ENCODE measurements at regions not wholly inside any gene's neighbourhood (a gene's known extent, or its start where the extent isn't known, plus 50 kb on each side); places are given as distances from the start of the nearest gene placed in this dataset.

- no peak for DNase-seq
Observed at GRCh38 chr11:80900265-80900664, 1459.4 kb upstream of the TENM4 start.

GRCh38 chr11:80899381-80899780 lies 1458.6 kb upstream of the TENM4 start:
- DNase-seq, result no peak

- DNase-seq, result no peak
Observed at GRCh38 chr11:80898910-80899309, 1458.1 kb upstream of the TENM4 start.

GRCh38 chr11:80886684-80887083 lies 1445.9 kb upstream of the TENM4 start:
- no peak for DNase-seq

- DNase-seq, result no peak
Observed at GRCh38 chr11:80873310-80873999, 1432.6 kb upstream of the TENM4 start.

- DNase-seq, result no peak
Observed at GRCh38 chr11:80872116-80872728, 1431.4 kb upstream of the TENM4 start.

GRCh38 chr11:80868831-80869230 lies 1428.0 kb upstream of the TENM4 start:
- no peak for DNase-seq

- DNase-seq, result no peak
Observed at GRCh38 chr11:80862011-80862410, 1421.2 kb upstream of the TENM4 start.

- no peak for DNase-seq
Observed at GRCh38 chr11:80861193-80861592, 1420.4 kb upstream of the TENM4 start.

GRCh38 chr11:80860632-80861031 lies 1419.8 kb upstream of the TENM4 start:
- no peak for DNase-seq

- no peak for DNase-seq
Observed at GRCh38 chr11:80856066-80856465, 1415.2 kb upstream of the TENM4 start.

- DNase-seq, result no peak
Observed at GRCh38 chr11:80855426-80855825, 1414.6 kb upstream of the TENM4 start.

GRCh38 chr11:80849253-80849652 lies 1408.4 kb upstream of the TENM4 start:
- no peak for DNase-seq

- DNase-seq, result no peak
Observed at GRCh38 chr11:80846979-80847378, 1406.1 kb upstream of the TENM4 start.

GRCh38 chr11:80846442-80846841 lies 1405.6 kb upstream of the TENM4 start:
- DNase-seq, result no peak

GRCh38 chr11:80844110-80844819 lies 1403.4 kb upstream of the TENM4 start:
- no peak for DNase-seq

- DNase-seq, result no peak
Observed at GRCh38 chr11:80843266-80843974, 1402.6 kb upstream of the TENM4 start.

GRCh38 chr11:80842246-80842645 lies 1401.4 kb upstream of the TENM4 start:
- no peak for DNase-seq

- no peak for DNase-seq
Observed at GRCh38 chr11:80841675-80842074, 1400.8 kb upstream of the TENM4 start.

GRCh38 chr11:80838153-80838552 lies 1397.3 kb upstream of the TENM4 start:
- no peak for DNase-seq

GRCh38 chr11:80837051-80837450 lies 1396.2 kb upstream of the TENM4 start:
- DNase-seq, result no peak

- no peak for DNase-seq
Observed at GRCh38 chr11:80831374-80831773, 1390.5 kb upstream of the TENM4 start.

- no peak for DNase-seq
Observed at GRCh38 chr11:80827781-80828180, 1387.0 kb upstream of the TENM4 start.

- no peak for DNase-seq
Observed at GRCh38 chr11:80826808-80827207, 1386.0 kb upstream of the TENM4 start.

Data from NCI-H1930 (cell line).